Lower leg skin (tissue), 4 donors: ENCODE measurements at regions not wholly inside any gene's neighbourhood (a gene's known extent, or its start where the extent isn't known, plus 50 kb on each side); places are given as distances from the start of the nearest gene placed in this dataset.

ENCODE experiments used
- DNase-seq, 2 donors: peaks; one replicate each; pipeline ENCODE4 v3.0.0-alpha.2; 2019; ENCODE audit warnings: low spot score in 2 of 2
- H3K4me3 ChIP-seq: fragments of 200-600 bp; sonication (generic); 2 replicates; pipeline ENCODE4 v1.5.1; 2017; ENCODE audit warnings: mild to moderate bottlenecking, low read depth; ENCODE audit not compliant: poor library complexity, severe bottlenecking
- CTCF ChIP-seq, 3 donors: fragments of 450-650 bp; IDR thresholded peaks; one replicate each; pipeline ENCODE4 v1.5.1; 2016; ENCODE audit warnings: antibody characterized with exemption in 3 of 3, mild to moderate bottlenecking in 3 of 3, moderate library complexity in 2 of 3
- POLR2A ChIP-seq, 2 donors: fragments of 450-650 bp; IDR thresholded peaks; one replicate each; pipeline ENCODE4 v1.6.1; 2016 to 2017; ENCODE audit warnings: antibody characterized with exemption in 2 of 2, mild to moderate bottlenecking in 1 of 2, moderate library complexity in 1 of 2
- WGBS, 2 donors: methylation state at CpG; one replicate each; pipeline ENCODE4 v1.1.5; 2018; 5-methylcytosine and 5-hydroxymethylcytosine counted together
- intact Hi-C: fragments of 100-400 bp; cut with DNase I; formaldehyde crosslinking; loops from one replicate; pipeline ENCODE4 v1.15.0; 2023; ENCODE audit warnings: low total_unique reads

- TF ChIP-seq CTCF (IDR thresholded peaks at IDR 0.05) (no peak), POLR2A (IDR thresholded peaks at IDR 0.05) (no peak)
- no peak overlapping the region for H3K4me3 ChIP-seq
- intact Hi-C loops: no loop called here
- DNase-seq: no peak
Measured at GRCh38 chr13:54647275-54647674, 1618.7 kb downstream of the OLFM4 start.

GRCh38 chr13:54657588-54657987 is 1629.0 kb downstream of the OLFM4 start:
- TF ChIP-seq CTCF (IDR thresholded peaks at IDR 0.05) (no peak), POLR2A (IDR thresholded peaks at IDR 0.05) (no peak)
- intact Hi-C loops: no loop called here
- H3K4me3 ChIP-seq: no peak overlapping the region
- no peak for DNase-seq
- 86 to 87% methylated on average over 1 of the region's 1 CpG for WGBS, 2 donors

- DNase-seq: no peak
- no peak for TF ChIP-seq CTCF (IDR thresholded peaks at IDR 0.05)
- H3K4me3 ChIP-seq: no peak overlapping the region
- intact Hi-C loops: no loop called here
- WGBS, 2 donors: 92 to 93% methylated on average over 14 to 17 of the region's 17 CpGs
Measured at GRCh38 chr13:54658771-54659170, 1630.2 kb downstream of the OLFM4 start.

- intact Hi-C loops: no loop called here
- no peak overlapping the region for H3K4me3 ChIP-seq
- DNase-seq: no peak
- WGBS, 2 donors: 94 to 96% methylated on average over 12 of the region's 12 CpGs
- no peak for TF ChIP-seq POLR2A (IDR thresholded peaks at IDR 0.05)
- no peak for TF ChIP-seq CTCF (IDR thresholded peaks at IDR 0.05)
Measured at GRCh38 chr13:54660277-54660676, 1631.7 kb downstream of the OLFM4 start.

GRCh38 chr13:54676526-54677113 is 1648.0 kb downstream of the OLFM4 start:
- intact Hi-C loops: no loop called here
- no peak overlapping the region for H3K4me3 ChIP-seq
- no peak for DNase-seq
- no peak for TF ChIP-seq POLR2A (IDR thresholded peaks at IDR 0.05)
- no peak for TF ChIP-seq CTCF (IDR thresholded peaks at IDR 0.05)
- 96% methylated on average over 14 to 17 of the region's 22 CpGs for WGBS, 2 donors

GRCh38 chr13:54682184-54682583 is 1653.6 kb downstream of the OLFM4 start:
- intact Hi-C loops: no loop called here
- TF ChIP-seq POLR2A (IDR thresholded peaks at IDR 0.05) (no peak), CTCF (IDR thresholded peaks at IDR 0.05) (no peak)
- H3K4me3 ChIP-seq: no peak overlapping the region
- DNase-seq: no peak
- 67 to 71% methylated on average over 1 of the region's 1 CpG for WGBS, 2 donors
